PC-9 (cell line): ENCODE measurements at regions not wholly inside any gene's neighbourhood (a gene's known extent, or its start where the extent isn't known, plus 50 kb on each side); places are given as distances from the start of the nearest gene placed in this dataset.
"Not testable (repeated sequence)": the region's sequence is repeated elsewhere in the genome, so short reads cannot be mapped to it uniquely, and the experiment has no call there.

ENCODE experiments used
- CTCF ChIP-seq: fragments of 200-600 bp; sonication (generic); conservative IDR thresholded peaks from 2 replicates; pipeline ENCODE4 v1.6.1; 2017; ENCODE audit warnings: mixed run types, antibody characterized with exemption, mild to moderate bottlenecking, moderate library complexity
- EZH2 ChIP-seq: fragments of 200-600 bp; sonication (generic); IDR thresholded peaks from 2 replicates; pipeline ENCODE4 v1.8.0; 2017; ENCODE audit warnings: antibody characterized with exemption, low read depth

DNA sequence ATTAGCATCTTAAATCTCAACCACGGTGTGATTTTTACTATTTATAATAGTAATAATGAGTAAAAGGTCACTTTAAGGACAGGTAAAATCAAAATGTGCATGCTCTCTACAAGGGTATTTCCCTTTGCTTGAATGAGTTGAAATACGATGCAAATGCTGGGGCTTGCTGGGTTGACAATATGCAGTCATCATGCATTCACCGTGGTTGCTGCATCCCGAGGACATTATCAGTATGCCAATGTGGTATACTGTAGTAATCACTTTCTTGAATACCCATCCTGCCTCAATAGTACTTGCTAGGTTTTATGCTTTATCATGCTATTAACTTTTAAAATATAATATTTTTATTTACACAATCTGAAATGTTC is 637.9 kb downstream of the COL12A1 start:
- not testable (repeated sequence) for TF ChIP-seq EZH2, CTCF
